ENCODE measurements at regions not wholly inside any gene's neighbourhood (a gene's known extent, or its start where the extent isn't known, plus 50 kb on each side); places are given as distances from the start of the nearest gene placed in this dataset.

- no peak for TF ChIP-seq ZBTB11 (CRISPR knock-in tag; IDR thresholded peaks at IDR 0.05)
- TF ChIP-seq USF1 (IDR thresholded peaks at IDR 0.05; ENCODE audit: borderline replicate concordance, extremely low read length, insufficient read depth, low read depth, low read length) = no peak
- no peak for TF ChIP-seq ZNF274 (IDR thresholded peaks at IDR 0.05; ENCODE audit: insufficient read depth, insufficient read length)
- TF ChIP-seq CTCF (IDR thresholded peaks at IDR 0.05 in 2 of 3, conservative IDR thresholded peaks at IDR 0.05 in 1 of 3; ENCODE audit: control insufficient read depth in 2 of 3, extremely low read depth in 1 of 3, insufficient read depth in 1 of 3, low read depth in 3 of 3, low read length in 3 of 3) = no peak
- no peak for TF ChIP-seq YY1 (IDR thresholded peaks at IDR 0.05; ENCODE audit: low read depth, low read length)
- TF ChIP-seq EZH2 (IDR thresholded peaks at IDR 0.05; ENCODE audit: borderline replicate concordance, control insufficient read depth, low read depth, low read length) = no peak
- no peak for TF ChIP-seq TAF1 (IDR thresholded peaks at IDR 0.05; ENCODE audit: borderline replicate concordance, low read depth, low read length)
- no peak for TF ChIP-seq SP1 (IDR thresholded peaks at IDR 0.05; ENCODE audit: low read depth, low read length)
- TF ChIP-seq TCF12 (IDR thresholded peaks at IDR 0.05; ENCODE audit: low read depth, low read length) = no peak
- TF ChIP-seq EGR1 (IDR thresholded peaks at IDR 0.05; ENCODE audit: borderline replicate concordance in 1 of 2, low read depth in 2 of 2, low read length in 2 of 2) = no peak
- TF ChIP-seq JUNB (IDR thresholded peaks at IDR 0.05) = no peak
- TF ChIP-seq ATF2 (IDR thresholded peaks at IDR 0.05; ENCODE audit: low read length) = no peak
- no peak for TF ChIP-seq FOXM1 (IDR thresholded peaks at IDR 0.05; ENCODE audit: low read depth, low read length)
- no peak for TF ChIP-seq RCOR1 (conservative IDR thresholded peaks at IDR 0.05; ENCODE audit: low read depth, low read length)
Measured at GRCh38 chr11:109597336-109597735, 175.3 kb downstream of the C11orf87 start.
